ENCODE measurements at regions not wholly inside any gene's neighbourhood (a gene's known extent, or its start where the extent isn't known, plus 50 kb on each side); places are given as distances from the start of the nearest gene placed in this dataset.

GRCh38 chr5:119745976-119746375 is 116.6 kb downstream of the FAM170A start:
- H3K36me3 ChIP-seq (ENCODE audit: insufficient read depth, low read length): no peaks in the 10 kb centered on the region
- no peak overlapping the region for H3K27ac Mint-ChIP-seq
- ATAC-seq (ENCODE audit: poor library complexity) (no peak), DNase-seq (no peak)
- no peaks in the 10 kb centered on the region for H3K9me3 ChIP-seq (ENCODE audit: control insufficient read depth in 1 of 2, insufficient read depth in 1 of 2, low read length in 2 of 2)
- intact Hi-C loops (cut with DNase I, micrococcal nuclease): loop anchor here in 1 of 2 experiments (10.0 kb wide), 1 partner anchor 761 kb away; the partner anchor contains the start of gene DTWD2
- no peaks in the 10 kb centered on the region for H3K27me3 ChIP-seq (ENCODE audit: control insufficient read depth in 1 of 2, insufficient read depth in 2 of 2, low read length in 2 of 2)
- no peak overlapping the region for H3K4me3 ChIP-seq (ENCODE audit: low read length)
- TF ChIP-seq CTCF (IDR thresholded peaks at IDR 0.05): no peak
- H3K9me3 Mint-ChIP-seq: no peaks in the 10 kb centered on the region
- H3K27ac ChIP-seq (ENCODE audit: low read depth in 1 of 2, low read length in 2 of 2): no peak overlapping the region
- no peaks in the 10 kb centered on the region for H3K27me3 Mint-ChIP-seq
- ChIA-PET CTCF (interaction anchor here (1.0 kb wide), 1 partner anchor 10 kb away, joined by 3 read pairs; no protein-coding TSS in a partner anchor), POLR2A (no interaction called here)
- no peaks in the 10 kb centered on the region for H3K36me3 Mint-ChIP-seq (ENCODE audit: low read depth)
- H3K4me1 Mint-ChIP-seq (ENCODE audit: low read depth): no peaks in the 10 kb centered on the region
- H3K4me3 Mint-ChIP-seq: no peak overlapping the region
- no peaks in the 10 kb centered on the region for H3K4me1 ChIP-seq (ENCODE audit: insufficient read depth, low read length)

GRCh38 chr5:119746984-119747383 is 117.6 kb downstream of the FAM170A start:
- Histone ChIP-seq H3K4me3 (ENCODE audit: low read length) (no peak overlapping the region), H3K27ac (ENCODE audit: low read depth in 1 of 2, low read length in 2 of 2) (no peak overlapping the region), H3K27me3 (ENCODE audit: control insufficient read depth in 1 of 2, insufficient read depth in 2 of 2, low read length in 2 of 2) (no peaks in the 10 kb centered on the region), H3K4me1 (ENCODE audit: insufficient read depth, low read length) (no peaks in the 10 kb centered on the region), H3K36me3 (ENCODE audit: insufficient read depth, low read length) (no peaks in the 10 kb centered on the region), H3K9me3 (ENCODE audit: control insufficient read depth in 1 of 2, insufficient read depth in 1 of 2, low read length in 2 of 2) (no peaks in the 10 kb centered on the region)
- DNase-seq: no peak
- no peak for TF ChIP-seq CTCF (IDR thresholded peaks at IDR 0.05)
- H3K27ac Mint-ChIP-seq: no peak overlapping the region
- ChIA-PET POLR2A (interaction anchor here (0.6 to 0.7 kb wide), 2 partner anchors 73 to 136 kb away, joined by 3 read pairs; no protein-coding TSS in a partner anchor), CTCF (interaction anchor here (1.0 kb wide), 1 partner anchor 9 kb away, joined by 3 read pairs; no protein-coding TSS in a partner anchor)
- no peaks in the 10 kb centered on the region for H3K9me3 Mint-ChIP-seq
- H3K4me3 Mint-ChIP-seq: no peak overlapping the region
- H3K4me1 Mint-ChIP-seq (ENCODE audit: low read depth): no peaks in the 10 kb centered on the region
- ATAC-seq (ENCODE audit: poor library complexity): no peak
- H3K36me3 Mint-ChIP-seq (ENCODE audit: low read depth): no peaks in the 10 kb centered on the region
- no peaks in the 10 kb centered on the region for H3K27me3 Mint-ChIP-seq
- intact Hi-C loops (cut with DNase I, micrococcal nuclease): loop anchor here in 1 of 2 experiments (10.0 kb wide), 1 partner anchor 762 kb away; the partner anchor contains the start of gene DTWD2

DNA sequence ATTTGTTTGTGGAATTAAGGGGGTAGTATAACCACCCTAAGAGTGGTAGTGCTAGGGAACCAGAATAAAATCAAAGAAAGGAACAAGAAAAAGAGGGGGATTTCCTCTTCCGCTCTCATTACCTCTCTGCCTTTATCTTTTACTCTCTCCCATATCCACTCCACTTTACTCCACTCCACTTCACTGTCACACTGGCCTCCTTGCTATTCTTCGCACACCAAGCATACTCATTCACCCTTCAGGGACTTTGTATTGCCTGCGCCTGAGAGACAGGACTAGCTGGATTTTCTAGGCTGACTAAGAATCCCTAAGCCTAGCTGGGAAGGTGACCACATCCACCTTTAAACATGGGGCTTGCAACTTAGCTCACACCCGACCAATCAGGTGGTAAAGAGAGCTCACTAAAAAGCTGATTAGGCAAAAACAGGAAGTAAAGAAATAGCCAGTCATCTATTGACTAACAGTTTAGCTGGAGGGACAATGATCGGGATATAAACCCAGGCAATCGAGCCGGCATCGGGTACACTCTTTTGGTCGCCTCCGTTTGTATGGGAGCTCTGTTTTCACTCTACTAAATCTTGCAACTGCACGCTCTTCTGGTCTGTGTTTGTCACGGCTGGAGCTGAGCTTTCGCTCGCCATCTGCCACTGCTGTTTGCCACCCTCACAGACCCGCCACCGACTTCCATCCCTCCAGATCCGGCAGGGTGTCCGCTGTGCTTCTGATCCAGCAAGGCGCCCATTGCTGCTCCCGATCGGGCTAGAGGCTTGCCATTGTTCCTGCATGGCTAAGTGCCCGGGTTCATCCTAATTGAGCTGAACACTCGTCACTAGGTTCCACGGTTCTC is 121.8 kb downstream of the FAM170A start:
- ATAC-seq (ENCODE audit: poor library complexity) (no peak), DNase-seq (no peak)
- no peak overlapping the region for H3K4me3 ChIP-seq (ENCODE audit: low read length)
- H3K27me3 ChIP-seq (ENCODE audit: control insufficient read depth in 1 of 2, insufficient read depth in 2 of 2, low read length in 2 of 2): no peaks in the 10 kb centered on the region
- Mint-ChIP-seq H3K27me3 (no peaks in the 10 kb centered on the region), H3K36me3 (ENCODE audit: low read depth) (no peaks in the 10 kb centered on the region), H3K9me3 (no peaks in the 10 kb centered on the region), H3K4me3 (no peak overlapping the region), H3K4me1 (ENCODE audit: low read depth) (no peaks in the 10 kb centered on the region), H3K27ac (no peak overlapping the region)
- TF ChIP-seq CTCF (IDR thresholded peaks at IDR 0.05): no peak
- no peak overlapping the region for H3K27ac ChIP-seq (ENCODE audit: low read depth in 1 of 2, low read length in 2 of 2)
- POLR2A ChIA-PET: no interaction called here
- no peaks in the 10 kb centered on the region for H3K9me3 ChIP-seq (ENCODE audit: control insufficient read depth in 1 of 2, insufficient read depth in 1 of 2, low read length in 2 of 2)
- no peaks in the 10 kb centered on the region for H3K4me1 ChIP-seq (ENCODE audit: insufficient read depth, low read length)
- intact Hi-C loops (cut with DNase I, micrococcal nuclease): no loop called here
- H3K36me3 ChIP-seq (ENCODE audit: insufficient read depth, low read length): no peaks in the 10 kb centered on the region
- CTCF ChIA-PET: no interaction called here

Measured in CD4-positive, alpha-beta T cell (primary cell).